ENCODE measurements at regions not wholly inside any gene's neighbourhood (a gene's known extent, or its start where the extent isn't known, plus 50 kb on each side); places are given as distances from the start of the nearest gene placed in this dataset.

DNA sequence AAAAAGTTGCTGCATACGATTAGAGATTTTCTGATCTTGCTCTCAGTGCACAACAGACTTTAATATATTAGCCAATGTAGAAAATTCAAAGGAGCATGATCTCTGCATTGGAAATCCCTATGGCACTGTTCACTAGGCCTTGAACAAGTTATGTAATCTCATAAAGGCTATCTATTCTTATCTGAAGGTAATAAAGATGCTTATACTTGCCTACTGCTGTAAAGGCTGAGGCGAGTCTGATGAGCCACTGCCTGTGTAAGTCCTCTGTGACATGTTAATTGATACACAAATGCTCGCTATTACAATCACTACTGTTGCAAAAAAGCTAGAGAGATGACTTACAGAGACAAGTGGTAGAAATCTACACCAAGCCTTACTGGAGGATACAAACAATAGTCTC lies 207.4 kb downstream of the EPHA4 start:
- TF ChIP-seq POLR2AphosphoS5 (IDR thresholded peaks at IDR 0.05) (no peak), POLR2A (IDR thresholded peaks at IDR 0.05) (no peak)
- TF ChIP-seq, protein P1, sequence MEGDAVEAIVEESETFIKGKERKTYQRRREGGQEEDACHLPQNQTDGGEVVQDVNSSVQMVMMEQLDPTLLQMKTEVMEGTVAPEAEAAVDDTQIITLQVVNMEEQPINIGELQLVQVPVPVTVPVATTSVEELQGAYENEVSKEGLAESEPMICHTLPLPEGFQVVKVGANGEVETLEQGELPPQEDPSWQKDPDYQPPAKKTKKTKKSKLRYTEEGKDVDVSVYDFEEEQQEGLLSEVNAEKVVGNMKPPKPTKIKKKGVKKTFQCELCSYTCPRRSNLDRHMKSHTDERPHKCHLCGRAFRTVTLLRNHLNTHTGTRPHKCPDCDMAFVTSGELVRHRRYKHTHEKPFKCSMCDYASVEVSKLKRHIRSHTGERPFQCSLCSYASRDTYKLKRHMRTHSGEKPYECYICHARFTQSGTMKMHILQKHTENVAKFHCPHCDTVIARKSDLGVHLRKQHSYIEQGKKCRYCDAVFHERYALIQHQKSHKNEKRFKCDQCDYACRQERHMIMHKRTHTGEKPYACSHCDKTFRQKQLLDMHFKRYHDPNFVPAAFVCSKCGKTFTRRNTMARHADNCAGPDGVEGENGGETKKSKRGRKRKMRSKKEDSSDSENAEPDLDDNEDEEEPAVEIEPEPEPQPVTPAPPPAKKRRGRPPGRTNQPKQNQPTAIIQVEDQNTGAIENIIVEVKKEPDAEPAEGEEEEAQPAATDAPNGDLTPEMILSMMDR (IDR thresholded peaks at IDR 0.05 in 8 of 11, conservative IDR thresholded peaks at IDR 0.05 in 3 of 11): no peak
